Suppressor macrophage treated with lipopolysaccharide for 4 hours (primary cell): ENCODE measurements at regions not wholly inside any gene's neighbourhood (a gene's known extent, or its start where the extent isn't known, plus 50 kb on each side); places are given as distances from the start of the nearest gene placed in this dataset.
A peak's percentile ranks its signal among the peaks of the same experiment; 100 is the strongest.

Source experiments
- DNase-seq: peaks from one replicate; pipeline ENCODE4 v3.0.0-alpha.2; 2020

GRCh38 chr13:73737214-73737613 is 397.0 kb downstream of the KLF12 start:
- DNase-seq, result no peak

GRCh38 chr13:73733706-73734105 is 400.5 kb downstream of the KLF12 start:
- DNase-seq, result no peak

- no peak for DNase-seq
Observed at GRCh38 chr13:73732350-73732749, 401.9 kb downstream of the KLF12 start.

GRCh38 chr13:73731564-73731963 is 402.6 kb downstream of the KLF12 start:
- no peak for DNase-seq

GRCh38 chr13:73730014-73730413 is 404.2 kb downstream of the KLF12 start:
- no peak for DNase-seq

GRCh38 chr13:73729046-73729445 is 405.2 kb downstream of the KLF12 start:
- no peak for DNase-seq

GRCh38 chr13:73722120-73722519 is 412.1 kb downstream of the KLF12 start:
- DNase-seq, result no peak

- no peak for DNase-seq
Observed at GRCh38 chr13:73721571-73721970, 412.6 kb downstream of the KLF12 start.

- DNase-seq, result no peak
Observed at GRCh38 chr13:73720216-73720840, 413.9 kb downstream of the KLF12 start.

- DNase-seq, result no peak
Observed at GRCh38 chr13:73718246-73718645, 416.0 kb downstream of the KLF12 start.

GRCh38 chr13:73717632-73718031 is 416.6 kb downstream of the KLF12 start:
- no peak for DNase-seq

GRCh38 chr13:73715911-73716510 is 418.2 kb downstream of the KLF12 start:
- DNase-seq, result no peak

GRCh38 chr13:73715114-73715910 is 418.9 kb downstream of the KLF12 start:
- DNase-seq, result no peak

- DNase-seq, result no peak
Observed at GRCh38 chr13:73714522-73714921, 419.7 kb downstream of the KLF12 start.

- peak; percentile 64 for DNase-seq
Observed at GRCh38 chr13:73708393-73708985, 425.7 kb downstream of the KLF12 start.

- DNase-seq, result no peak
Observed at GRCh38 chr13:73704587-73704986, 429.6 kb downstream of the KLF12 start.

GRCh38 chr13:73703606-73704005 is 430.6 kb downstream of the KLF12 start:
- no peak for DNase-seq

GRCh38 chr13:73702419-73703071 is 431.7 kb downstream of the KLF12 start:
- no peak for DNase-seq

- DNase-seq, result no peak
Observed at GRCh38 chr13:73701160-73701559, 433.0 kb downstream of the KLF12 start.

GRCh38 chr13:73698859-73699258 is 435.3 kb downstream of the KLF12 start:
- DNase-seq, result no peak

- no peak for DNase-seq
Observed at GRCh38 chr13:73697166-73697565, 437.0 kb downstream of the KLF12 start.

- DNase-seq, result no peak
Observed at GRCh38 chr13:73696713-73697112, 437.5 kb downstream of the KLF12 start.

GRCh38 chr13:73696271-73696670 is 437.9 kb downstream of the KLF12 start:
- DNase-seq, result no peak
